Loucy (cell line): ENCODE measurements at regions not wholly inside any gene's neighbourhood (a gene's known extent, or its start where the extent isn't known, plus 50 kb on each side); places are given as distances from the start of the nearest gene placed in this dataset.

Source experiments
- CTCF ChIP-seq: fragments of 200-600 bp; sonication (generic); conservative IDR thresholded peaks from 2 replicates; pipeline ENCODE4 v1.5.1; 2014; ENCODE audit warnings: mild to moderate bottlenecking, antibody characterized with exemption, low read length
- EZH2phosphoT487 ChIP-seq: fragments of 200-600 bp; IDR thresholded peaks from 2 replicates; pipeline ENCODE4 v1.6.1; 2018; ENCODE audit warnings: antibody characterized with exemption, mild to moderate bottlenecking, moderate library complexity, borderline replicate concordance

- TF ChIP-seq CTCF = no peak
- TF ChIP-seq EZH2phosphoT487 = no peak
These were observed 568.0 kb upstream of the MDFIC2 start for GRCh38 chr3:70880421-70880820.
